Caki2 (cell line): ENCODE measurements at regions not wholly inside any gene's neighbourhood (a gene's known extent, or its start where the extent isn't known, plus 50 kb on each side); places are given as distances from the start of the nearest gene placed in this dataset.

Source experiments
- DNase-seq: peaks from one replicate; pipeline ENCODE4 v3.0.0-alpha.2; 2015; ENCODE audit warnings: low read depth
- in situ Hi-C: cut with HindIII; loops from 2 replicates; pipeline ENCODE4 v1.10.0; 2016; ENCODE audit warnings: low sequenced_read_pairs, low pct_unique_long_range_greater_than_20kb, mixed read lengths

DNA sequence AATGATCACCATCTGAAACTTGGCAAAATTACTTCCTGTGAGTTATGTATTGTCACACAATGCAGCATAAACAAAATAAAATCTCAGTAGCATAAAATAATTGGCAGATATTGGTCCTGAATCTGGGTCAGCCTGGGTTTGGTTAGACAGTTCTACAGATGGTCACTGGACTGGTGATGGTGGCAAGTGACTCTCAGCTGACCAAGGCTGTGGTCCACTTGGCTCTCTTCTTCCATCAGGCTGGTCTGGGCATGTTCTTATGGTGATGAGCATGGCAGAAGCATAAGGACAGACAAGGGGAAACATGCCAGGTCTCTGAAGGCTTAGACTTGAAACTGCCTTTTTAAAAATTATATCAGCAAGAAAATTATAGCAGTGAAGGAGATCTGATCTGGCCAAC, 1205.0 kb upstream of the EPHA6 start:
- in situ Hi-C loops: no loop called here
- DNase-seq: no peak

DNA sequence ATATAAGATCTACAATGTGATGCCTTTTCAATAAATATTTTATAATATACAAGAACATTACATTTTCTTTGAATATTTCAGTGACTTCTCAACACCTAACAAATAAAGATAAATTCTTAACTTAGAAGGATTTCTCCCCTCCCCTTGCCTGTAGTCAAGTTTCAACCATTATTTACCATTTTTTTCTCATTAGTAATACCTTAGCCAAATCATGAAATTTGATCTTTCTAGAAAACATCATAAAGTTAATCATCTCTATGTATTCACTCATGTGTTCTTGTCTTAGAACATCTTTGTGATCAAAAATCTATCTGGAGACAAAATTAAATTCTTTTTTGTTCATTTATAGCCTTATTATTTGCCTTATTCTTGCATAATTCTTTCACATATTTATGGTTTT, 1201.8 kb upstream of the EPHA6 start:
- in situ Hi-C loops: no loop called here
- DNase-seq: no peak

DNA sequence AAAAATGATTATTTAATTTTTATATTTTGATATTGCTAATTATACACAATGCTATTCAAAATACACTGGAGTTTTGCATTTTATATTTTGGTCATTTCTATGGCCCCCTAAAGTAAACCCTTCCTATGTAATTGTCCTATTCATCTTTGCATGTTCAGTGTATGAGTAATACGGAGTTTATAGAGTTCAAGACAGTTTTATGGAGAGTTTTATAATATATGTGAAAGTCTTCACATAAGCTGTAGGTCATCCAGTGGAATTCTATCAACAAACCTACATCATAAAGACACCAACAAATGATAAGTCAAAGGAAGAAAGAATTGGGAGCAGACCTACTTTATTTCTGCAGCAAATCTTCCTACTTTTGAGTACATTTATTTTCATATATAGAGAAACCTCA, 1200.4 kb upstream of the EPHA6 start:
- in situ Hi-C loops: no loop called here
- DNase-seq: no peak

DNA sequence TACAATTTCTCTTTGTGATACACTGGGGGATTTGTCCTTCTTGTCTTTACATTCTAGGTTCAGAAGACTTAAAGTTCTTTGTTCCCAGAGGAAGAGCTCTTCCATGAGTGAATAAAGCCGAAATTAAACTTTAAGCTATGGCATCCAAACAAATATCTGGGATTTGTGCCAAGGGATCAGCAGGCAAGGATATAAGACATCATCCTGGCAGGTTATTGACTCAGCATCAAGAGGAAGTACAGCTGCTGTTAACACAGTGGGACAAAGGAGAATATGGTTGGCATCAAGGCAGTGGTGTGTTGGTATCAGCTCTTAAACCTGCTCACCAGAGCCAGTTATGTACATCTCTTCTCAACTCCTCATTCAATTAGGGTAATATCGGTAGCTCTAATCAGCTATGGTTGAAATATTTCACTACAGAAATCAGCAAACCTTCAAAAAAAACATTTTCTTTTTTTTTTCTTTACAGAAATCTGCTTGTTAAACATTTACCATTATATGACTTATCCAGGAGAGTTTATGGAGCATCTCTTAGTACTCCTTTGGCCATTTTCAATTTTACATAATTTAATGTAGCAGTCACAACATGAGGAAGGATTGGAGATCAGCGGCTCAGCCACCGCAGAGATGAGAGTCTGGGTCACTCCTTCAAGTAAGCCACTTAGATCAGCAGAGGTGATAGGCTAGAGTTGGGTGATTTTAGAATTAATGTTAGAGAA, 1198.6 kb upstream of the EPHA6 start:
- peak; percentile 76 for DNase-seq
- in situ Hi-C loops: no loop called here

DNA sequence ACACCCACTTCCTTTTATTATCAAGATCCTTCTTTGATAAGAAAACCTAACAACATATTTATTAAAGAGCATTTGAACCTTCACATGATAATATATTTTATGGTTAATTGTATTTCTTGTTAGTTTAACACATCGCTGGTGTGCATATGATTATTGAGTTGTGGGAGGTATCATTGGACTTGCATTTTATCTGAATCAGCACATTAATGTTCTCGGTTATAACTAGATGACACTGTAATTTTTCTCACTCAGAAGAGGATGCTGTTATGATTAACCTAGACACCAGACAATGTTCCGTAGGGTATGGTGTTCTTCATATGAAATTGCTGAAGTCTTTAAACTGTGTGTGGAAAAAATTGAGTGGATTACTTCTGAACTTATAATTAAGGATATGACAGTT, 1188.3 kb upstream of the EPHA6 start:
- in situ Hi-C loops: no loop called here
- DNase-seq: no peak

DNA sequence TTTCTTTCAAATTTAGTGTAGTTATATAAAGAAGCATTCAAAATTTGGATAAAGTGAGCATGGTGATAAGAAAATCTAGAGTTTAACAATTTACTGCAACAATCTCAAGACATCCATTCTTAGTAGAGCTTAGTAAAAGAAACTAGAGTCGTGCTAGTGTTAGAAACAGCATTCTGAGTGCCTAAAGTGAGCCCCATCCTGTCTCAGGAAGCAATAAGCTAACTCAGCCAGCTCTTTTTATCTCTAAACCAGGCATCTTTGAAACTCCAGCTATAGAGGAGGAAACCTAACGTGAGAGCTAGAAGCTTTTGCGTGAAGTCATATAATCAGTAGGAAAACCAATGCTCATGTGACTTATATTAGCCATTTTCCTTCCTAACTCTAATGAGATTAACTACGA, 1187.1 kb upstream of the EPHA6 start:
- in situ Hi-C loops: no loop called here
- DNase-seq: no peak

DNA sequence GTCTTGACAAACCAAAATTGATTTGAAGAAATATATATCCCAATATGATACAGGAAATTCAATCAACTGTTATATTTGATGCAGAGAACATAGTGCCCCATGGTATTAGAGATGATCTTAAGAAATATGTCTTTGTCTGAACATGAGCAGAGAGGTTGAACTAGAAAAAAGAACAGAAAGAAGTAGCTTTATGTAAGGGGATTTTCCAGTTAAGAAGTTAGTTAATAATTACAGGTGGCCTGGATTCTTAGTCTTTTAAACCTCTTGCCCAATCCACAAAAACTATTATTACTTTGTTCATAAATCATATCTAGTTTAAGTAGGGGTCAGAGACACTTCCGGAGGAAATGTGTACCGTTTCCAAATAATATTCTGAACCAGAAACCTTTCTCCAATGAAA, 1186.7 kb upstream of the EPHA6 start:
- DNase-seq: no peak
- in situ Hi-C loops: no loop called here

DNA sequence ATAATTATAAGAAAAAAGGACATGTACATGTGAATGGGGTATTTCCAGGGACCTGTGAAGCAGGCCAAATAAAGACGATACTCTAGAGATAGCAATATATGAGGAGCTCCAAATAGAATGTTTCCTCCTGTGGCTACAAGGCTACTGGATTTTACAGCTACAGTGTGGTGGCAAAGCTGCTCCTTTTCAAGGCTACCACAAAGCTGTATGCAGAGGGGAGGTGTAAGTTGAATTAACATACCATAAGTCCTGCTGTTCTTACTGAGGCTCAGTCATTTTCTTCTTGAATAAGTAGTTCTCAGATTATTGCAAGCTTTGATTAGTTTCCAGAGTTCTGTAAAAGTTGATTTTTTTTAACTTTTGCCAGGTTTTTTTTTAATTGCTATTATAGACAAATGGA, 1184.6 kb upstream of the EPHA6 start:
- DNase-seq: no peak
- in situ Hi-C loops: no loop called here

DNA sequence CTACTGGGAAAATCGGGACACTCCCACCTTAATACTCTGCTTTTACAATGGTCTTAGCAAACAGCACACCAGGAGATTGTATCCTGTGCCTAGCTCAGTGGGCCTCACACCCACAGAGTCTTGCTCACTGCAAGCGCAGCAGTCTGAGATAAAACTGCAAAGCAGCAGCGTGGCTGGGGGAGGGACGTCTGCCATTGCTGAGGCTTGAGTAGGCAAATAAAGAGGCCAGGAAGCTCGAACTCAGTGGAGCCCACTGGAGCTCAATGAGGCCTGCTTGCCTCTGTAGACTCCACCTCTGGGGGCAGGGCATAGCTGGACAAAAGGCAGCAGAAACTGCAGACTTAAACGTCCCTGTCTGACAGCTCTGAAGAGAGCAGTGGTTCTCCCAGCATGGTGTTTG, 1169.1 kb upstream of the EPHA6 start:
- DNase-seq: no peak
- in situ Hi-C loops: no loop called here

DNA sequence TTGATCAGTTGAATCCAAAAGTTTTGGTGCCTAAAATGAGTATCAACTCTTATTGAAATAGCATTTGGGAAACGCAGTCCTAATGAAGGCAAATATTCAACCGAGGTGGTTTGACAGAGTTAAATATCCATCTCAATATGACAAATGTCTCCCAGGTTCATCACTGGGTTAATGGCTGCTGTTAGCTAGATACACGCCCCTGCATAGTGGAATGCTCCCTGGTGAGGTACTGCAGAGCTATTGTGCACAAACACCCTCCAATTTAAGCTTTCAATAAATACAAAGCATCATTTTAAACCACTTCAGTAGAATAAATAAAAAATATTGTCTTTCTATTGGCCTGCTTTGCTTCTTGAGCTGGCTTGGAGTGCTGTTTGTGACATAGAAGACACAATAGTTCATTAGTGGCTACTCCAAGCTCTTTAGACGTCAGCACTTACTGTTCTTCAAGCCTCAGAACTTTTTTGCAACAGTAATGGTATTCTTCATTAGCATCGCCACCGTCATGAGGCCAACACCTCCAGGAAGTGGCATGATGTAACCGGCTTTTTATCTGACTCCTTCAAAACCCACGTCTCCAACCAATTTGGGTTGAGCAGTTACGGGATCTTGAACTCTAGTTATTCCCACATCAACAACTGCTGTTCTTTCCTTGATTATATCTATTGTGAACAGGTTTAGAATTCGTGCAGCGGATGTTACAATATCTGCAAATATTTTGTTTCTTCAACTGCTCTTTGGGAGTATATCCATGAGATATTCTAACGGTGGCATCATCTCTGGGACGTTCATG, 1159.6 kb upstream of the EPHA6 start:
- peak; percentile 76 for DNase-seq
- in situ Hi-C loops: no loop called here

DNA sequence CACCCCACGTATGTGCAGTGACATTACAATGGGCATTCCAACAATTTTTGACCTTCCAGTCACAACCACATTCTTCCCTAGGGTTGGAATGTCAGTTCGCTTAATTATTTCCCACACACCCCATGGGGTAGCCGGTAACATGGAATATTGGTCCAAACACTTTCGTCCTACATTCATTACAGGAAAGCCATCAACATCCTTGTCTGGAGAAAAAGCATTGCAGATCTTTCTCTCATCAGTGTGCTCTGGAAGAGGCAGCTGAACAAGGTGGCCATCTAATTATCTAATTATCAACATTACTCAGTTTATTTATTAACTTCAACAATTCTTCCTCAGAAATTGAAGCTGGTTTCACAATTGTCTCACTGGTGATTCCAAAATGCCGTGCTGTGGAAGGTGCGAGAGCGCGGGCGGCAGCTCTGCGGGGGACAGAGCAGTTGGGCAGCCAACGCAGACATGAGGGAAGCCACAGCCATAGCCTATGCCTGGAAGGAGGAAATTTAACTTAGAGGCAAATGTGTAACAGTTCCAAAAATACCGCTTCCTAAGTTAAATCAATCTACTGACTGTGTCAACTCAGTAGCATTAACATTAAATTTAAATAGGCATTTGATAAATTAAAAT, 1158.9 kb upstream of the EPHA6 start:
- DNase-seq: no peak
- in situ Hi-C loops: no loop called here

DNA sequence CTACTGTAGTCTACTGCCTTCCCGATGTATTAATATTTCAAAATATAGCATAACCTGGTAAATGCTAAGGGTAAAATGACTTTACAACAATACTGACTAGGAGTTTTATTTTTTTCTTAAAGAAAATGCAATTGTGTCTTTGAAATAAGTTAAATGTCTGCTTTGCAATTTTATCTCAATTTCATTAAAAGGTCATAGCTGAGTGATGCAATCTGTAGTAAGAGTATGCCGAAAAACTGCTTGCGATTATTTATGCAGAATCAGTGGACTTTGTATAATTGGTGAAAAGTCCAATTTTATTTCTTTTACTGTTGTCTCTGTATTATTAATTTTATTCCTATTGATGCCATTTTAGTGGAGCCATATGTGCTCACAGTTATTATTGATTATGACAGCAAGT, 1143.6 kb upstream of the EPHA6 start:
- DNase-seq: no peak
- in situ Hi-C loops: no loop called here

DNA sequence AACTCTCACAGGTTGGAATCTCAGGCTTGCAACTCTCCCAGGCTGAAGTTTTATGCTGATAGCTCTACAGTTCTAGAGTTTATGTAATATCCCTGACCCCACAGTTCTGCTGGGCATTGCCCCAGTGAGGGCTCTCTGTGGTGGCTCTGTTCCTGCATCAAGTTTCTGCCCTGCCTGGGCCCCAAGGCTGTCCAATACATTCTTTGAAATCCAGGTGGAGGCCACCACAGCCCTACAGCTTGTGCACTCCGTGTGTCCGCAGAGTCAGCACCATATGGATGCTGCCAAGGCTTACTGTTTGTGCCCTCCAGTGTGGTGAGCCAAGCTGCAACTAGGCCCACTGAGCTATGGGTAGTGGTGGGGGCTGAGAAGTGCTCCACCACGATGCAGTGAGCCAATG, 1141.2 kb upstream of the EPHA6 start:
- in situ Hi-C loops: no loop called here

DNA sequence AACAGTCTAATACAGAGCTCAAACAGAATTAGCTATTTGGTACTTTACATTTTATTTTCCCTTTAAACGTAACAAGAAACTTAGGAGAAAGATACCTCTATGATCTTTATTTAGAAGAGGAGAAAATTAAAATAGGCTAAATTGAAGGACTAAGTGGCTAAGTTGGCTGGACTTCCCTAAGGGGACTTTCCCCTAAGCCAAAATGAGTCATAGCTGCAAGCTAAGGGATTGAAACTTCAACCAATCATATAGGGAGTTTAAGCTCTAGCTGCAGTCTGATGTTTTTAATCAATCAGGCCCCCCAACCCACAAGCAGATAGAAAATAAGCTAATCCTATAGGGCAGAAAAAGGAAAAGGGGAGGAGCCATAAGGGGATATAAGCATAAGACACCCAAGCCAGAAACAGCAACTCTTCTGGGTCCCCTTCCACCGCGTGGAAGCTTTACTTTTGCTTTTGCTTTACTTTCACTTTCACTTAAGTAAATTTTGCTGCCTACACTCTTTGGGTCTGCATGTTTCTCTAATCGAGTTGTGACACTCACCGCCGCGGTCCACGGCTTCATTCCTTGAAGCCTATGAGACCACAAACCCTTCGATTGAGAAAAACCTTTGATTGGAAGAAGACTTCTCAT, 1108.5 kb upstream of the EPHA6 start:
- DNase-seq: peak; percentile 86
- in situ Hi-C loops: no loop called here

More for the DNA sequence above, 1141.2 kb upstream of the EPHA6 start:
- no peak for DNase-seq

DNA sequence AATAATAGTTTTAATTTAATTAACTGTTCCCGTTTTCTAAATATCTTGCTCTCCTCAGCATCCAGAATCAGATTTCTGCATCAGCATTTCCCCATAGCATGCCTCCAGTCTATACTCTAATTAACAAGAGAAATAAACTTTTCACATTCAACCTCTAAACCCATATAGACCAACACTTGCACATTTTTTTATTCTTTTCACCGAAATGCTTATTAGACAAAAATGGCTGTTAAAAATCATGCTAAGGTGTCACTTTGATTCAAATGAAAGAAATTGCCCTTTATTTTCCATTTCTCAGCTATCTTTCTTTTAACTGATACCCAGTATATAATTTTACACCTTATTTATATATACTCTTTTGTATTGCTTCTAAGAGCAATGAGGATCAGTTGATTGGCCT, 1107.1 kb upstream of the EPHA6 start:
- in situ Hi-C loops: no loop called here
- no peak for DNase-seq

DNA sequence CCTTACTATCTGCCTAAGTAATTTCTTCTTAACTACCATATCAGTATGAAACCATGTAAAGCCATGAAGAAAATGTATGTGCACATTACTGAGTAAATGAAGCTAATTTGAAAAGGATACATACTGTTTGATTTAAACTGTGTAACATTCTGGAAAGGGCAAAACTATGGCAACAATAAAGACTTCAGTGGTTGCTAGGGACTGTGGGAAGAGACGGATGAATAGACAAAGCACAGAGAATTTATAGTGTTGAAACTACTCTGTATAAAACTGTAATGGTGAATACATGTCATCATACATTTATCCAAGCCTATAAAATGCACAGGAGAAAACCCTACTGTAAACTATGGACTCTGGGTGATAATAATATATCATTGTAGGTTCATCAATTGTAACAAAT, 1103.7 kb upstream of the EPHA6 start:
- in situ Hi-C loops: no loop called here
- no peak for DNase-seq

DNA sequence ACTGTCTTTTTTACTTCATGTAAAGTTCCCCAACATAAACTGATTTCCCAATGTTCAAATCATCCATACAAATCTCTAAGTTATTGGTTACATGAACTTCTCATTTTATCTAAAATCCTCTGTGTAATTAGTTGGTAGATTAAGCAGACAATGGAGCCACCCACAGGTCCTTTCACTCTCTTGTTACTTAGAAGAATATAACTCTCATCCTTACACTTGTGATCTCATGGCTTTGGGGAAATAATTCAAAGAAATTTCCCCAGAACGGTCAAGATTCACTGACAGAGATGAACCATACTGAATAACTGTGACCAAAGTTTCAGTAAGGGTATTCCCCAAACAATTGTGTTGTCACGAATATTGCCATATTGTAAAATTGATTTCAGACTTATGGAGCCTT, 1102.6 kb upstream of the EPHA6 start:
- DNase-seq: no peak
- in situ Hi-C loops: no loop called here

DNA sequence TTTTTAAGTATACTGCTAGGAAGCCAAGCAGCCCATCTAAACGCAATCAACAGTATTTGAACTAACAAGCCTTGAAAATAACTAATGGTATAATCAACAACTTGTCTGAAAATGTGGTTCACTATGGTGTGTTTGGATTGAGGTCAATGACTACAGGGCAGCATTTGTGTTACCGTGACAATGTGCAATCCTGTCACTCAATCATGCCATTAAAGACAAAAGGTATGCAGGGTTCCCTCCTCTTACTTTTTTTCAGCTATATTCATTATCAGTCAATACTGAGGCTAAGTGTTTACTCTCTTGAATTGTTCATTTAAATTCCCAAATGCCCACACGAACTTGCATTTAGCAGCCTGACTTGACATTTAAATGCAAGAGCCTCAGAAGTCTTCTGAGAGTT, 1099.3 kb upstream of the EPHA6 start:
- peak; percentile 67 for DNase-seq
- in situ Hi-C loops: no loop called here

DNA sequence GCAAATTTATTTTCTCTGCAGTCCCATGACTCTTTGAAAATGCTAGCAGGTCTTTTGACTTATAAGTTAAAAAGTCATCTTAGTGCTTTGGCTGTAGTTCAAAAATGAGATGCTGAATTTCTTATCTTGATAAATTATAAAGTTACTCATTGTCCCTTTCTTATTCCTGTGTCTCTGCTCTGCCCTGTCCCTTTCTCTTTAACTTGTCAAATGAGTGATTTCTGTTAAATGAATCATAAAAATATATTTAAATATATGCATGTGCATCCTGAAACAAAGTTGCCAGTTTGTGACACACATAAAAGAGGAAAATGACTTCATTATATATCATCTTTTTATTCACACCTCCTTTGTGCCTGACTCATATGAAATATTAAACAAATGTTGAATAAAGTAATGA, 1097.3 kb upstream of the EPHA6 start:
- in situ Hi-C loops: no loop called here
- DNase-seq: no peak
